ENCODE measurements at regions not wholly inside any gene's neighbourhood (a gene's known extent, or its start where the extent isn't known, plus 50 kb on each side); places are given as distances from the start of the nearest gene placed in this dataset.

GRCh38 chr14:98705871-98706300, 566.1 kb downstream of the BCL11B start:
- no peak for TF ChIP-seq Cebpa-rat (IDR thresholded peaks at IDR 0.05)
- no peak overlapping the region for H3K4me3 ChIP-seq
- H3K36me3 ChIP-seq: no peaks in the 10 kb centered on the region
- no peak overlapping the region for H3K9ac ChIP-seq
- no peak overlapping the region for H3K27ac ChIP-seq
- no peaks in the 10 kb centered on the region for H3K27me3 ChIP-seq
- no peaks in the 10 kb centered on the region for H3K9me3 ChIP-seq
- no peaks in the 10 kb centered on the region for H4K20me1 ChIP-seq
- H3K4me2 ChIP-seq: no peak overlapping the region
- peaks cover 8% of the 10 kb centered on the region for H3K4me1 ChIP-seq

GRCh38 chr14:98707522-98707921, 564.5 kb downstream of the BCL11B start:
- Histone ChIP-seq H3K4me2 (no peak overlapping the region), H3K4me1 (peaks cover 8% of the 10 kb centered on the region), H3K9ac (no peak overlapping the region), H3K4me3 (no peak overlapping the region), H3K9me3 (no peaks in the 10 kb centered on the region), H3K27ac (no peak overlapping the region), H3K27me3 (no peaks in the 10 kb centered on the region), H4K20me1 (no peaks in the 10 kb centered on the region), H3K36me3 (no peaks in the 10 kb centered on the region)
- no peak for TF ChIP-seq Cebpa-rat (IDR thresholded peaks at IDR 0.05)

GRCh38 chr14:98708555-98708954, 563.4 kb downstream of the BCL11B start:
- Histone ChIP-seq H3K27ac (no peak overlapping the region), H3K4me3 (no peak overlapping the region), H4K20me1 (no peaks in the 10 kb centered on the region), H3K4me2 (no peak overlapping the region), H3K9ac (no peak overlapping the region), H3K36me3 (no peaks in the 10 kb centered on the region), H3K9me3 (no peaks in the 10 kb centered on the region), H3K27me3 (no peaks in the 10 kb centered on the region), H3K4me1 (peaks cover 8% of the 10 kb centered on the region)
- no peak for TF ChIP-seq Cebpa-rat (IDR thresholded peaks at IDR 0.05)

GRCh38 chr14:98711453-98711852, 560.5 kb downstream of the BCL11B start:
- no peak for TF ChIP-seq Cebpa-rat (IDR thresholded peaks at IDR 0.05)
- Histone ChIP-seq H3K4me1 (no peaks in the 10 kb centered on the region), H3K4me3 (no peak overlapping the region), H3K9ac (no peak overlapping the region), H3K9me3 (no peaks in the 10 kb centered on the region), H3K4me2 (no peak overlapping the region), H3K36me3 (no peaks in the 10 kb centered on the region), H3K27ac (no peak overlapping the region), H4K20me1 (no peaks in the 10 kb centered on the region), H3K27me3 (no peaks in the 10 kb centered on the region)

GRCh38 chr14:98714626-98715425, 557.2 kb downstream of the BCL11B start:
- Histone ChIP-seq H3K4me2 (no peak overlapping the region), H3K4me1 (no peaks in the 10 kb centered on the region)

GRCh38 chr14:98716133-98716532, 555.9 kb downstream of the BCL11B start:
- H3K4me3 ChIP-seq: no peak overlapping the region
- TF ChIP-seq Cebpa-rat (IDR thresholded peaks at IDR 0.05): no peak
- H3K9me3 ChIP-seq: no peaks in the 10 kb centered on the region
- H4K20me1 ChIP-seq: no peaks in the 10 kb centered on the region
- H3K9ac ChIP-seq: no peak overlapping the region
- H3K27ac ChIP-seq: no peak overlapping the region
- no peaks in the 10 kb centered on the region for H3K27me3 ChIP-seq
- H3K4me1 ChIP-seq: no peaks in the 10 kb centered on the region
- H3K36me3 ChIP-seq: no peaks in the 10 kb centered on the region
- no peak overlapping the region for H3K4me2 ChIP-seq

More at GRCh38 chr14:98714626-98715425, 557.2 kb downstream of the BCL11B start:
- H3K36me3 ChIP-seq: no peaks in the 10 kb centered on the region
- H3K27ac ChIP-seq: no peak overlapping the region
- no peak for TF ChIP-seq Cebpa-rat (IDR thresholded peaks at IDR 0.05)
- H3K4me3 ChIP-seq: no peak overlapping the region
- no peaks in the 10 kb centered on the region for H3K27me3 ChIP-seq
- H4K20me1 ChIP-seq: no peaks in the 10 kb centered on the region
- no peak overlapping the region for H3K9ac ChIP-seq
- no peaks in the 10 kb centered on the region for H3K9me3 ChIP-seq

GRCh38 chr14:98721061-98721460, 550.9 kb downstream of the BCL11B start:
- H3K27me3 ChIP-seq: no peaks in the 10 kb centered on the region
- no peak overlapping the region for H3K27ac ChIP-seq
- H3K9me3 ChIP-seq: no peaks in the 10 kb centered on the region
- H3K4me1 ChIP-seq: no peaks in the 10 kb centered on the region
- H4K20me1 ChIP-seq: no peaks in the 10 kb centered on the region
- no peak for TF ChIP-seq Cebpa-rat (IDR thresholded peaks at IDR 0.05)
- H3K4me2 ChIP-seq: no peak overlapping the region
- no peaks in the 10 kb centered on the region for H3K36me3 ChIP-seq
- no peak overlapping the region for H3K4me3 ChIP-seq
- no peak overlapping the region for H3K9ac ChIP-seq

- TF ChIP-seq Cebpa-rat (IDR thresholded peaks at IDR 0.05): no peak
- H3K4me2 ChIP-seq: no peak overlapping the region
- no peaks in the 10 kb centered on the region for H4K20me1 ChIP-seq
- no peak overlapping the region for H3K27ac ChIP-seq
- no peak overlapping the region for H3K4me3 ChIP-seq
- peaks cover 14% of the 10 kb centered on the region for H3K27me3 ChIP-seq
- H3K9ac ChIP-seq: no peak overlapping the region
- 0 out of 2 replicates have a peak, but pooled peaks cover 4% of the 10 kb centered on the region for H3K9me3 ChIP-seq
- no peaks in the 10 kb centered on the region for H3K36me3 ChIP-seq
- H3K4me1 ChIP-seq: no peaks in the 10 kb centered on the region
These were observed 547.3 kb downstream of the BCL11B start for GRCh38 chr14:98724734-98725133.

GRCh38 chr14:98725191-98725590, 546.8 kb downstream of the BCL11B start:
- H3K27ac ChIP-seq: no peak overlapping the region
- H3K4me3 ChIP-seq: no peak overlapping the region
- H4K20me1 ChIP-seq: no peaks in the 10 kb centered on the region
- H3K9me3 ChIP-seq: 0 out of 2 replicates have a peak, but pooled peaks cover 4% of the 10 kb centered on the region
- H3K36me3 ChIP-seq: no peaks in the 10 kb centered on the region
- H3K27me3 ChIP-seq: peaks cover 14% of the 10 kb centered on the region
- H3K4me1 ChIP-seq: no peaks in the 10 kb centered on the region
- TF ChIP-seq Cebpa-rat (IDR thresholded peaks at IDR 0.05): no peak
- no peak overlapping the region for H3K4me2 ChIP-seq
- H3K9ac ChIP-seq: no peak overlapping the region

GRCh38 chr14:98725676-98726075, 546.3 kb downstream of the BCL11B start:
- H3K36me3 ChIP-seq: no peaks in the 10 kb centered on the region
- no peak overlapping the region for H3K27ac ChIP-seq
- no peak for TF ChIP-seq Cebpa-rat (IDR thresholded peaks at IDR 0.05)
- no peaks in the 10 kb centered on the region for H4K20me1 ChIP-seq
- no peaks in the 10 kb centered on the region for H3K4me1 ChIP-seq
- peaks cover 14% of the 10 kb centered on the region for H3K27me3 ChIP-seq
- no peak overlapping the region for H3K9ac ChIP-seq
- H3K4me3 ChIP-seq: no peak overlapping the region
- H3K9me3 ChIP-seq: 0 out of 2 replicates have a peak, but pooled peaks cover 4% of the 10 kb centered on the region
- no peak overlapping the region for H3K4me2 ChIP-seq

Data from BLaER1 (cell line).